CD4-positive, alpha-beta T cell treated with Interferon alpha-2 for 1 hour (primary cell): ENCODE measurements at regions not wholly inside any gene's neighbourhood (a gene's known extent, or its start where the extent isn't known, plus 50 kb on each side); places are given as distances from the start of the nearest gene placed in this dataset.

Experiments
- DNase-seq, 2 donors: peaks; one replicate each; pipeline ENCODE4 v3.0.0-alpha.2; 2020 to 2022

DNA sequence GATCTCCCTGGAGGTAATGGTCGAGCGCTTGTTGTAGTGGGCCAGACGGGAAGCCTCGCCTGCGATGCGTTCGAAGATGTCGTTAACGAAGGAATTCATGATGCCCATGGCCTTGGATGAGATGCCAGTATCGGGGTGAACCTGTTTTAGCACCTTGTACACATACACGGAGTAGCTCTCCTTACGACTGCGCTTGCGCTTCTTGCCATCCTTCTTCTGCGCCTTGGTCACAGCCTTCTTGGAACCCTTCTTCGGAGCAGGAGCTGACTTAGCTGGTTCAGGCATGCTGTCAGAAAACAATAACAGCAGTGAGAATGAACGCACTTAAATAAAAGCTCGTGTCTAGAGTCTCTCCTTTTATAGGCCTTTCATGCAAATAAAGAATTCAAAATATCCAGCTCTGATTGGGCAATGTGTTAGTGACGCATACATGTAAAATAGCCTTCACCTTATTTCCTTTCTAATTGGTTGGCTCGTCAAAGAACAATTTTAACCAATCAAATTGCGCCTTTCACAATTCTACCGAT is 129.2 kb downstream of the HFE start:
- DNase-seq, result peak; percentile 89 to 97

DNA sequence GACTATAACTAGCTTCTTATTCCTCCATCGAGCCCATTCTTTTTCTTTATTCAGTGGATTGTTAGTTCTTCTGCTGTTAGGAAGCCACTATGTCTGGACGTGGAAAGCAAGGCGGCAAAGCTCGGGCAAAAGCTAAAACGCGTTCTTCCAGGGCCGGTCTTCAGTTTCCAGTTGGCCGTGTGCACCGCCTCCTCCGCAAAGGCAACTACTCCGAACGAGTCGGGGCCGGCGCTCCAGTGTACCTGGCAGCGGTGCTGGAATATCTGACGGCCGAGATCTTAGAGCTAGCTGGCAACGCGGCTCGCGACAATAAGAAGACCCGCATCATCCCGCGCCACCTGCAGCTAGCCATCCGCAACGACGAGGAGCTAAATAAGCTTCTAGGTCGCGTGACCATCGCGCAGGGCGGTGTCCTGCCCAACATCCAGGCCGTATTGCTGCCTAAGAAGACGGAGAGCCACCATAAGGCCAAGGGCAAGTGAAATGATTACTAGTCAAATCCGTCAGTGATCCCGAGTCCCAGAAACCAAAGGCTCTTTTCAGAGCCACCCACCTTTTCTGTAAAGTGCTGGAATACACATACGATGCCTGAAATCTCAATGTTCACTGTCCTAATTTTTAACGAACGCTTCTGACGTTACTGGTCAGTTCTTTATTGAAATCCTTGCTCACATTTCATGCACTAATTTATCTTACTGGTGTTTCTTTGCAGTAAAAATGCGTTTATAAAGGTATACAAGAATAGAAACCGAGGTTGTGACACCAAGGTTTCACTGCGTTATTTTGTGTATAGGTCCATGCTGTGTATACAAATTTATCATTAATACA is 129.9 kb downstream of the HFE start:
- peak in 1 of 2 donors; percentile 83 for DNase-seq

DNA sequence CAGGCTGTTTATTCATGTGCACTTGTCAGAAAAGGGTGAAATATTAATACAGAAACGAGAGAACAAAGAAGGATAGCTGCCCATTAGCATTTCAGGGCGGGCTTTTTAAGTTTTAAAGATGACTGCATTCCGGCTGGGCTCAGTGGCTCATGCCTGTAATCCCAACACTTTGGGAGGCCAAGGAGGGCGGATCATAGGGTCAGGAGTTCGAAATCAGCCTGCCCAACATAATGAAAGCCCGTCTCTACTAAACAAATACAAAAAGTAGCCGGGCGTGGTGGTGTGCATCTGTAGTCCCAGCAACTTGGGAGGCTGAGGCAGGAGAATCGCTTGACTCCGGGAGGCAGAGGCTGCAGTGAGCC is 130.5 kb downstream of the HFE start:
- no peak for DNase-seq

DNA sequence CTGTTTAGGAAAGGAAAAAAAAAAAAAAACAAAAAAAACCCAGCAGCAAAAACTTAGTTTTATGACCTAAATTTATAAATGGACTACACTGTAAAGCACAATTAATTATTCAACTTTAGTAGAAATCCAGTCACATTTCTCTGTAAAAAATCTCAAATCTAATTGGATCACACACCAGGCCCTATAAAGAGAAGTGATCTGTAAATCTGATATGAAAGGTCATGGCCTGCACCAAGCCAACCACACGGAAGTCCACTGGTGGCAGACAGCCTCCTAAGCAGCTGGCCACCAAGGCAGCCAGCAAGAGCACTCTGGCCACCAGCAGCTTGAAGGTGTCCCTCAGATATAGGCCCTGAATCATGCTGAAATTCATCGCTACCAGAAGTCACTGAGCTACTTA is 131.6 kb downstream of the HFE start:
- no peak for DNase-seq

DNA sequence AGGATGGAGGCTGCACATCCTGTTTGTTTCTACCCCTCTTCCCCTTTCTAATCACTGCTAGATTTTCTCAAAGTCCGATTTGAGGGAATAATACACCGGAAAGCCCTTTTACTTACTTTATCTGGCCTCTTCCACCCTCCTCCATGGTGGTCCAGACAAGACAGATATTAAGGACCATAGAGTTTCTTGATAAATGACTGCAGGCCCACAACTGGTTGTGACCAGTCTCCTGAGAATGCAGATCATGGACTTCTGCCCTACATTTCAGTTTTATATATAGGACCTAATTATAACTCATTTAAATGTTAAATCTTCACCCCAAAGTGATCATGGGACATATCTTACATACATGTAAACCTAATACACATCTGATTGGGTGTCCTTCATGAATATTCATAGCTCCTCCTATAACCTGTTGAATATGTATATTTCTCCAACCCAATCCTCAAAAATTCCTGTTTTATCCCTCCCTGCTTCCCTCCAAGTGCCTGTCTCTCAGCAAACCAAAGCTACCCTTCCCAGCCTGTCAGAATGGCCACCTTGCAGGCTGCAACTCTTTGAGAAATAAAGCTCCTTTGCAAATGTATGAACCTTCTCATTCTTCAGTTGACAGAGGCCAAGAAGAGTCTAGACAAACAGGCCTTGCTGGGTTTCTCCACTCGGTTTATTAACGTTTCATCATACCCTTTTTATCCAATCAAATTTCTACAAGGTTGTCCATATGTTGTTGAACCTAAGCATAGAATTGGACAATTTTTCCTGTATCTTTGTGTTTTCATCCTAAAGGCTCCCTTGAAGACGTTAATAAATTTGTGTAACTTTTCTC is 133.1 kb downstream of the HFE start:
- DNase-seq, result no peak

DNA sequence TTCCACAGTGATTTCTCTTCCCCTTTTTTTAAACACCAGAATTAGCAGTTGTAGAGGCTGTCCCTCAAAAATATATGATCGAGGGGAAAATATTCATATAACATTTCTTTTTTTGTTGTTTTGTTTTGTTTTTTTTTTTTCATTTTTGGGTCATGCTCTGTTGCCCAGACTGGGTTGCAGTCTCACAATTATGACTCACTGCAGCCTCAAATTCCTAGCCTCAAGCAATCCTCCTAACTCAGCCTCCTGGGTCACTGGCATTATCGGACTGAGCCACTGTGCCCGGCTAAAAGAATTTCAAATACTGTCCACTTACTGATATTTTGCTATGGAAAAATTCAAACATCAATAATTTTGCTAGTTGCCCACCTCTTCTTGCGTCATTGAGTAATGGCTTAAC is 134.0 kb downstream of the HFE start:
- DNase-seq, result no peak

DNA sequence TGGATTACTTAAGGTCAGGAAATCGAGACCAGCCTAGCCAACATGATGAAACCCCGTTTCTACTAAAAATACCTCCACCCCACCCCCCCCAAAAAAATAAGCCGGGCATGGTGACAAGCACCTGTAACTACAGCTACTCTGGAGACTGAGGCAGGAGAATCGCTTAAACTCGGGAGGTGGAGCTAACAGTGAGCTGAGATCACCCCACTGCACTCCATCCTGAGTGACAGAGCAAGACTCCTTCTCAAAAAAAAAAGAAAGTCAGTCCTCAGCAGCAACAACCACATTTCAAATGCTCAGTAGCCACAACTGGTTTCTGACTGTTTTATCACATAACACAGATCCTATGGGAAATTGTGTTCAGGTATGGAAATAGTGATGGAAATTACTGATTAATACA is 135.3 kb downstream of the HFE start:
- peak in 1 of 2 donors; percentile 28 for DNase-seq

DNA sequence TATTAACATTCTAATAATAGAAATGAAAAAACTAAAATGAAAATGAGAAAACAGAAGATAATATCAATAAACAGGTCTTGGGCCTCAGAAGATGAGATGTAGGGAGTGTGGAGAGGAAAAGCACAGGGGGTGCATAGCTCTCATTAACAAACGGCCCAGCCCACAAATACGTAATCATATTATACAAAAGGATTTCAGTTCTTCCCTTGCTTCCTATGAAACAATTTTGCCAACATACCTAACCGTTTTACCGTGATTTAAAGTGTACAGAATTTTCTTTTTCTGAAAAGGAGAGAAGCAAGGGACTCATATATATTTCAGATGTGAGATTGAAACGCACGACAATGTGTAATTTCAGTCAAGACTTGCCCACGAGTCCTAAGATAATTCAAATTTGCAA is 136.0 kb downstream of the HFE start:
- DNase-seq, result peak in 1 of 2 donors; percentile 42

DNA sequence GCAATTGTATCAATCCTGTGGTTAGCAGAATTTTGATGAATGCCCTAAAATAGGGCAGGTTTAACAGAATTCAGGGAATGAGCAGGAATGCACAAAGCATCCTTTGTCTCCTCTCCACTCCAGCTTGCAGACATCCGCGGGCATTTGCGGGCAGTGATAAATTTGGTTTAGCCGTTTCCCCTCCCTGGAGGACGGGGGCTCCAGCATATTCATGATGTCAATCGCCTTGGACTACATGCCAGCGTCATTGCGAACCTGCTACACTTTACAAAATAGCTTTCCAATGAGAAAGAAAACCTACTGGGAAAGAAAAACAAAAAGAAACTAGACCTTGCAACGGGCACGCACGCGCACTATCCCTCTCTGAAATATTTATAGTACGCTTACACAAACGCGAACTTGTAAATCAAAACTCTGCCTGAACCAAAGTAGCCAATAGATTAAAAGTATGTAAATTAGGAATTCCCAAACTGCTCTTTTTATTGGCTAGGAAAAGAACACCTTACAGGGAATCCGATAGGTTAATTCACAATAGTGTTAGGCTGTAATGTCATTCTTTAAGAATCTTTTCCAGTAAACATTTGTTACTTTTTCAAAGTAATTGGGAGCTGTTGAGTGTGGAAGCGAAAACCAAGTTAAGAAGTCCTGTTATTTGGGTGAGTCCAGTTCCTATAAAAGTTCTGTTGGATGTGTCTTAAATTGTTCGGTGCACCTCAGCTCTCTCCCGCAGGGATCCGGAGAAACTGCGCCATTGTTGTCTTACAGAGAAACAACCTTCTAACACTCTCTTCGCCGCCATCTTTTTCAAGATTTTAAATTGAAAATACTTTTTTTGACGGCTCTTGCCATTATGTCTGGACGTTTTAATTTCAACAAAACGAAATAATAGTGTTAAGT is 136.7 kb downstream of the HFE start:
- DNase-seq, result peak; percentile 65 to 87

DNA sequence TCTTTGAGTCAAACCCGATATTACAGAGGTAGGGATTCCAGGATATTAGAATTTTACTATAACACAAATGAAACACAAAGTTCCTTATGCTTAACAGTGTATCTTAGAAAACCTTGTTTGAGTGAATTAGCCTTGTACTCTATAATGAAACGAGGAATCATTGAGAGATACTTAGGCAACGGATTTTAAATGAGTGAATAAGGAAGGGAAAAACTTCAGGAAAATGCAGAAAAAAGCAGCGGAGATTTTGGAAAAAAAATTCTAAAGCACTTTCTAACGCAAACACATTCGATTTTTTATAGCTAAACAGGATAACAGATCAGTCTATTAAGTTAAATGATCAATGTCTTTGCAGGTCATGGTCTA is 137.3 kb downstream of the HFE start:
- DNase-seq, result no peak

DNA sequence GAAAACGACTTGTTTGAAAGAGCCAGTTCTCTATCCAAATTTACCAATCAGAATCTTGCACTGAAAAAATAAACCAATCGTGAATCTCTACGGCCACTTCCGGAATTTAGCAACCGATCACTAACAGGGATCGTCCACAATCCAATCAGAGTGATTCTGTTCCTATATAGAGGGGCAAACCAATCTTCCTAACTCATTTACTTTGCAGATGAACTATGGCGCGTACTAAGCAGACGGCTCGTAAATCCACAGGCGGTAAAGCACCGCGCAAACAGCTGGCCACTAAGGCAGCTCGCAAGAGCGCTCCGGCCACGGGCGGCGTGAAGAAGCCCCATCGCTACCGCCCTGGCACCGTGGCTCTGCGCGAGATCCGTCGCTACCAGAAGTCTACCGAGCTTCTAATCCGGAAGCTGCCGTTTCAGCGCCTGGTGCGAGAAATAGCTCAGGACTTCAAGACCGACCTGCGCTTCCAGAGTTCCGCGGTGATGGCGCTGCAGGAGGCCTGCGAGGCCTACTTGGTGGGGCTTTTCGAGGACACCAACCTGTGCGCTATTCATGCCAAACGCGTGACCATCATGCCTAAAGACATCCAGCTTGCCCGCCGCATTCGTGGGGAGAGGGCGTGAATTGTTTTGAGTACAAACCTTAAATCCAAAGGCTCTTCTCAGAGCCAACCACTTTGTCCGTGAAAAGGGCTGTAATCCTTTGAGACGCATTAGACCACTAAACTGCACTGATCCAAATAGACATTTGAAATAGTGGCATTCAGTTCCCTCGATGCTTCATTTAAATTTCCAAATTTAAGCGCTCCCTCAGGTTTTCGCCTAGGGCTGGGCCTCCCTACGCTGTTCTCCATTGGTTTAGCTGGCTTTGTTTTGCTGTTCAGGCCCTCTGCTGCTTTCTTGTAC is 138.0 kb downstream of the HFE start:
- no peak for DNase-seq

DNA sequence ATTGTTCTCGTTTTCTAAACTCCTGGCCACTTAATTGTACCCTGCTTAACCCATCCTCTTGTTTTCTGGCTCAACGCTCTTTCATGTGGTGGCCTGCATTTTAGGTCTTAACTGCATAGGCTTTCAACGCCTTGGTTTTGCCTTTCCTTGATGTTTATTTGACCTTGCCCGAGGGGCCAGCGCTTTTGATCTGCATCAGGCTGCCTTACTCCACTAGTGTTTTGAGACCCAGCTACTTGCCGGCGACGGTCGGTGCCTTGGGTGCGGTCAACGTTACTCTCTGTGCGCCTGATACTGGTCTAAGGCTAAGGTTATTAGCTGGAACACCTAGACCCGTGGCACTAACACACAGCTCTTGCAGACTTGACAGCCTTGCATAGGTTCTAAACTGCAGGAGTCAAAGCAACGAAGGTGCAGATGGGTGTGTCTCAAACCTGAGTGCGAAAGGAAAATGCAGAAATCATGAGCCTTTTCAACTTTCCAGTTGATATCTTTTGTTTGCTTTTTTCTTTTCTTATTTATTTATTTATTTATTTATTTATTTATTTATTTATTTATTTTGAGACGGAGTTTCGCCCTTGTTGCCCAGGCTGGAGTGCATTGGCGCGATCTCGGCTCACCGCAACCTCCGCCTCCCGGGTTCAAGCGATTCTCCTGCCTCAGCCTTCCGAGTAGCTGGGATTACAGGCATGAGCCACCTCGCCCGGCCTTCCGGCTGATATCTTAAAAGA is 138.8 kb downstream of the HFE start:
- DNase-seq, result no peak

DNA sequence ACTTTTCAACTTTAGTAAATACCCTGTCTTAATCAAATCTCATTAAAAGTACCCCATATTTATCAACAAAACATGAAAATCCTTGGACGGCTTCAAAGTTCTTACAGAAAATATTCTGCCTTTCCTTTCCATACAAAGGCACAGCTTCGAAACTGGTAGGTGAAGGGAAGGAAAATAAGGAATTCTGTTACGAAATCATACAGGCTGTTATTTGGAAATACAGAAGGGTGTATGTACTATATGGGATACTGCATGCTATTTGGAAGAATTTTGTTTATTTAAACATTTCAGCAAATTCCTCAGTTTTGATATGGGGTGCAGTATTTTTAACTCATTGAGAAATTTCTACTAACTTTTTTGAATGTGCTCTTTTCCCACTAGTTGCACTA is 138.4 kb upstream of the BTN3A2 start:
- no peak for DNase-seq

DNA sequence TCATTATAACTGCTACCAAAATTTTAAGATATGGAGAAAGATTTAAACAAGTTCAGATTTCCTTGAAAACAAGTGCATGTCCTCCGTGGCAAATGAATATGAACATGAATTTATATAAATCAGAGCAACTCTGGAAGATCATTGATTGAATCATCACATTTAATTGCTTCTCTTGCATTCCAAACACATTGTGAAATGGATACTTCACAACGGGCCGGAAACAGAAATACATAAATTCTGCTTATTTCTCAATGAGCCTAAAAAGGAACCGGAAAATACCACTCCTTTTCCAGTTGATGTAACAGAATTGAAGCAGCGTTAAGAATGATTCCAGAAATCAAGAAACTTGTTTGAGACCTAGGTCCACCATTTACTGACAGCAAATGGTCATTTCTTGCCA is 134.6 kb upstream of the BTN3A2 start:
- DNase-seq, result no peak

DNA sequence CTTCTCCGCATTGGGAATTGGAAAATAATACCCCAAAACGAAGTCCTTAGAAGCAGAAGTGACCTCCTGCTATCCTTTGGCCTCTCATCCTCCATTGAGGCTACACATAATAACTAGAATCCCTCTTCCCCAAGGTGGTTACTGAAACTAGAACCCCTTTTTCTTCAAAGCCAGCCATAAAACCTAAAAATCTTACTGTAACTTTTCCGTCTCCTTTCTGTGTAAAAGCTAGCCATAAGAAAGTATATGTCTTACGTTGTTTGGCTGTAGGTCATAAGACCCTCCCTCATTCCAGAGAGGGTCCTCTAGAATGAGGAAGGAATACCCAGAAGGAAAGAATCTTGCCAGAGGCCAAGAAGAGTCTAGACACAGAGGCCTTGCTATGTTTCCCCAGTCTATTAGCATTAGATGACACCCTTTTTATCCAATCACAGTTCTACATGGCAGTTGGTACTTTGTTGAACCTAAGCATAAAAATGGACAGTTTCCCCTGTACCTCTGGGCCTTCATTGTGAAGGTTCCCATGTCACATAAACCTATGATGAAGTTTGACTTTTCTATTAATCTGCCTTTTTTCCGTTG is 133.9 kb upstream of the BTN3A2 start:
- DNase-seq, result no peak

DNA sequence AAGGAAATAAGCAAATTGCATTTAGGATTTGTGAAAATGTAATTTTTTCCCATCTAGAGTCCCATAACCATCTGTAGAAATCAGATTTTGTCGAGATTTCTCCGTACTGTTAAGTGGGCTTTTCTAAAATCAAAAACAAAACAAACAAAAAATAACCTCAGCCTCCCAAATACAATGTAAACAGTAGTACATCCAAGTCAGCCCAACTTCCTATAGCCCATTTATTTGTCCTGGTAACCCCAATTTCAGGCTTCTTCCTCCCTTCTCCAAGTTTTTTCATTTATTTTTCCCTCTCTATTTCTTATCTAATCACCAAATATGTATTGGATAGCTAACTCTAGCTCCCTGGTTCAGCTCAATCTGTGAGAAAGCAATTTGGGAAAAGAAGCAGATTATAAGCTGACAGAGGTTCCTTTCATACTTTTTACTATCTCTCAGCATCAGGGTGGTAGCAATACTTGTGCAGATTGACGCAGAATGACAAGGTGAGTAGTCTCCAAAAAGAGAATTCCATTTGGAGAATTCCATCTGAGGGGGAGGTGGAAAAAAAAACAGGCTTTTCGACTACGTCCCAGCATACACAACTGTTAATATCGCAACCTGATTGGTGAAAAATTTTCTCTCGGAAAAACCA is 132.6 kb upstream of the BTN3A2 start:
- no peak for DNase-seq

DNA sequence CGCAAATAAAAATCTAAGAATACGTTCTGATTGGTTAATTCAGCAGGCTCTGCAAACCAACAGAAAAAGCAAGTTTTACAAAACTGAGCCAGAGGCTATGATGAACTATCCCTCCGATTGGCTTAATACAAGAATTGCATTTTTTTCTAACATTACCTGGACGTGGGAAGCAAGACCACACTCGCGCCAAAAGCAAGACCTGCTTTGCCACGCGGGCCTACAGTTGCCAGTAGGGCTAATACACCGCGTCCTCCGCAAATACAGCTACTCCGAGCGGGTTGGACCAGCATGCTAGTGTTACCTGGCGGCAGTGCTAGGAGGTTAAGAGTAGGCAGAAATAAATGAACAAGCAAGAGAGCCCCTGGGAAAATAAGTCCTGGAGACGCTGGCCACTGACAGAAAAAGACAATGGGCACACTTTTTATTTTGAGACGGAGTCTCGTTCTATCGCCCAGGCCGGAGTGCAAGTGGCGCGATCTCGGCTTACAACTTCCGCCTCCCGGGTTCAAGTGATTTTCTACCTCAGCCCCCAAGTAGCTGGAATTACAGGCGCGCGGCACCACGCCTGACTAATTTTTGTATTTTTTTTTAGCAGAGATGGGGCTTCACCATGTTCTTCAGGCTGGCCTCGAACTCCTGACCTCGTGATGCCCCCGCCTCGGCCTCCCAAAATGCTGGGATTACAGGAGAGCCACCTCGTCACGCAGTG is 131.9 kb upstream of the BTN3A2 start:
- peak; percentile 38 to 70 for DNase-seq

DNA sequence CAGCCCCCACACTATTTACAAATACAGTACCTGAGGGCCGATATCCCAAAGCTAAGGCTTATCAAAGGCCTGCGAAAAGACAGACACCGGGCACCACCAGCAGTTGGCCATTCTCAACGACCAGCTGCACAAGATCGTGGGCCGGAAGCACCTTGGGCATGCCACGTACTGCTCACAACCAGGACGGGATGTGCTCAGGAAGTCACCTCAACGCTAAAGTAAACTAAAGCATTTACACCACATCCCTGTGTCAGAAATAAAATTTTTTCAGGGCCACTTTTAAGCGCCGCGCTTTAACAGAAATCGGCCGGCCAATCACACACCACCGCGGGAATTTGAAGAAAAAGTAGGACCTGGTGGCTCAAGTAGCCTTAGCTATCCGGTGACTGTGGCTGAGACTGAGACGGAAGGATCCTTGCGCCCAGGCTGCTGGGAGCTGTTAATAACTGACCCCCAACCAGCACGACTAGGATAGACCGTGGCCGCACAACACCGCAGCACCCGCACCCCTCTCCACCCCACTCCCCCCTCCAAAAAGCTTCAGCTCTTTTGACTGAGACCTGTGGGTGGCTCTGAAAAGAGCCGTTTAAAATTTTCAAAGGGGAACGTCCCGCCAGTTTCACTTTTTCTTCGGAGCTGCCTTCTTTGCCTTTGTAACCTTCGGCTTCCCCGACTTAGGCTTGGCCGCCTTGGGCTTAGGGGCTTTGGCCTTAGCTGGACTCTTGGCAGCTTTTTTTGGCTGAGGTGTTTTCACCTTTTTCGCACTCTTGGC is 131.2 kb upstream of the BTN3A2 start:
- peak; percentile 70 to 82 for DNase-seq
